ENCODE measurements at regions not wholly inside any gene's neighbourhood (a gene's known extent, or its start where the extent isn't known, plus 50 kb on each side); places are given as distances from the start of the nearest gene placed in this dataset.

- H3K9me3 ChIP-seq: no peaks in the 10 kb centered on the region
- intact Hi-C loops (cut with DNase I): no loop called here
- H3K27ac ChIP-seq: no peak overlapping the region
- no peaks in the 10 kb centered on the region for H3K27me3 ChIP-seq
- no peak for TF ChIP-seq CTCF (IDR thresholded peaks at IDR 0.05)
- DNase-seq (ENCODE audit: low spot score in 2 of 2): no peak
- no peaks in the 10 kb centered on the region for H3K4me1 ChIP-seq
- no peaks in the 10 kb centered on the region for H3K36me3 ChIP-seq
- no peak overlapping the region for H3K4me3 ChIP-seq
These were observed 128.2 kb downstream of the ARSF start for GRCh38 chrX:3169421-3169820.

- TF ChIP-seq CTCF (IDR thresholded peaks at IDR 0.05): no peak
- no peak for DNase-seq (ENCODE audit: low spot score in 2 of 2)
- intact Hi-C loops (cut with DNase I): no loop called here
- Histone ChIP-seq H3K4me3 (no peak overlapping the region), H3K4me1 (no peaks in the 10 kb centered on the region), H3K9me3 (no peaks in the 10 kb centered on the region), H3K27ac (no peak overlapping the region), H3K27me3 (no peaks in the 10 kb centered on the region), H3K36me3 (no peaks in the 10 kb centered on the region)
These were observed 126.5 kb downstream of the ARSF start for GRCh38 chrX:3167771-3168170.

- no peak overlapping the region for H3K27ac ChIP-seq
- no peak overlapping the region for H3K4me3 ChIP-seq
- H3K9me3 ChIP-seq: no peaks in the 10 kb centered on the region
- H3K36me3 ChIP-seq: no peaks in the 10 kb centered on the region
- H3K4me1 ChIP-seq: no peaks in the 10 kb centered on the region
- intact Hi-C loops (cut with DNase I): no loop called here
- no peak for DNase-seq (ENCODE audit: low spot score in 2 of 2)
- H3K27me3 ChIP-seq: no peaks in the 10 kb centered on the region
- TF ChIP-seq CTCF (IDR thresholded peaks at IDR 0.05): no peak
These were observed 125.6 kb downstream of the ARSF start for GRCh38 chrX:3166670-3167455.

GRCh38 chrX:3165808-3166207 is 124.5 kb downstream of the ARSF start:
- no peaks in the 10 kb centered on the region for H3K4me1 ChIP-seq
- H3K36me3 ChIP-seq: no peaks in the 10 kb centered on the region
- no peaks in the 10 kb centered on the region for H3K27me3 ChIP-seq
- no peaks in the 10 kb centered on the region for H3K9me3 ChIP-seq
- intact Hi-C loops (cut with DNase I): no loop called here
- no peak overlapping the region for H3K4me3 ChIP-seq
- TF ChIP-seq CTCF (IDR thresholded peaks at IDR 0.05): no peak
- no peak for DNase-seq (ENCODE audit: low spot score in 2 of 2)
- no peak overlapping the region for H3K27ac ChIP-seq

Measured in ascending aorta (tissue), 2 donors.